OCI-LY7 (cell line): ENCODE measurements at regions not wholly inside any gene's neighbourhood (a gene's known extent, or its start where the extent isn't known, plus 50 kb on each side); places are given as distances from the start of the nearest gene placed in this dataset.

ENCODE experiments used
- CTCF ChIP-seq: fragments of 200-600 bp; sonication (generic); conservative IDR thresholded peaks from 2 replicates; pipeline ENCODE4 v1.5.1; 2014; ENCODE audit warnings: mild to moderate bottlenecking, antibody characterized with exemption, low read length, moderate library complexity, mixed read lengths
- EZH2phosphoT487 ChIP-seq: fragments of 200-600 bp; sonication (generic); IDR thresholded peaks from 2 replicates; pipeline ENCODE4 v1.6.1; 2018; ENCODE audit warnings: low read depth, borderline replicate concordance, mild to moderate bottlenecking, mixed run types, antibody characterized with exemption, low read length, moderate library complexity, mixed read lengths

GRCh38 chr13:65913173-65913572, 1317.0 kb downstream of the PCDH9 start:
- TF ChIP-seq CTCF (no peak), EZH2phosphoT487 (no peak)
